ENCODE measurements at regions not wholly inside any gene's neighbourhood (a gene's known extent, or its start where the extent isn't known, plus 50 kb on each side); places are given as distances from the start of the nearest gene placed in this dataset.

DNA sequence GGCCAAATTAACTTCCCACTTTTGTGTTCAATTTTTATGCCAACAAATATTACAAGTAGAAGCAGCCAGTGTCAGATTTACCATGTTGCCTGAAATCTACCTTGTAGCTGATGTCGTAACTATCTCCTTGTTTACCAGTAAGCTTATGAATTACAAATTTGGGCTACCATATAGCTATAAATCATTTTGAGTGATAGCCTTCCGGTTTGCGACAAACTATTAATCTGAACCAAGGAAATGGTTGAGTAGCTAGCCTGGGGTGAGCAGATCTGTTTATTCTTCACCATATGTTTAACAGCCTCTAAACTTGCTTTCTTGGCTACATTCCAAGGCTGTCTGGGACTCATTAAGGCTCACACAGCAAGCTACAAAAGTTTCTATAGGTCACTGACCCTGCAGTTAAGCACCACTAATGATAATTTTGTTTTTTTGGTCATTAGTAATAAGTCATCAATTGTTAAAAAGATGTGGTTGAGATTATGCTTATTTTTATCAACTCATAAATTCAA lies 218.7 kb upstream of the SPOCK3 start:
- no peak for FAIRE-seq
- ChIA-PET CTCF (ENCODE audit: low intra/inter-chr PET ratio, low total read pairs) (no interaction called here), POLR2A (no interaction called here)
- Histone ChIP-seq H3K27me3 (ENCODE audit: control insufficient read depth in 1 of 2, insufficient read depth in 2 of 2, low read length in 2 of 2) (no peaks in the 10 kb centered on the region), H3K9me3 (ENCODE audit: low read length) (no peaks in the 10 kb centered on the region), H2AFZ (ENCODE audit: low read length) (no peak overlapping the region), H3K4me1 (ENCODE audit: insufficient read depth, low read length) (no peaks in the 10 kb centered on the region), H3K27ac (ENCODE audit: extremely low read length, insufficient read depth, low read length) (no peak overlapping the region), H3K9ac (ENCODE audit: insufficient read depth, low read depth, low read length) (no peak overlapping the region), H3K4me3 (replicated peaks in 1 of 3; ENCODE audit: insufficient read depth in 1 of 3, low read depth in 2 of 3, low read length in 3 of 3) (no peak overlapping the region), H3K36me3 (replicated peaks in 1 of 2; ENCODE audit: control insufficient read depth in 1 of 2, insufficient read depth in 2 of 2, low read length in 2 of 2) (no peaks in the 10 kb centered on the region), H3K4me2 (ENCODE audit: low read depth, low read length) (no peak overlapping the region), H4K20me1 (ENCODE audit: insufficient read depth, low read length) (no peaks in the 10 kb centered on the region), H3K79me2 (ENCODE audit: insufficient read depth, low read length) (no peaks in the 10 kb centered on the region)
- WGBS (ENCODE audit: low lambda C conversion rate) = 83% methylated on average over 3 of the region's 3 CpGs
- in situ Hi-C loops (cut with HindIII; ENCODE audit: extremely low pct_ligation_motif_present, low pct_unique_long_range_greater_than_20kb) (no loop called here), intact Hi-C loops (cut with micrococcal nuclease; ENCODE audit: unreplicated experiment) (no loop called here)
- ATAC-seq = no peak
- DNase-seq (ENCODE audit: low spot score) = no peak
- TF ChIP-seq SYNCRIP (IDR thresholded peaks at IDR 0.05; ENCODE audit: insufficient read depth, low read depth, low read length) (no peak), ZNF317 (CRISPR knock-in tag; IDR thresholded peaks at IDR 0.05) (no peak)
- no TSS peak for BruUV-seq (replicated peaks)

DNA sequence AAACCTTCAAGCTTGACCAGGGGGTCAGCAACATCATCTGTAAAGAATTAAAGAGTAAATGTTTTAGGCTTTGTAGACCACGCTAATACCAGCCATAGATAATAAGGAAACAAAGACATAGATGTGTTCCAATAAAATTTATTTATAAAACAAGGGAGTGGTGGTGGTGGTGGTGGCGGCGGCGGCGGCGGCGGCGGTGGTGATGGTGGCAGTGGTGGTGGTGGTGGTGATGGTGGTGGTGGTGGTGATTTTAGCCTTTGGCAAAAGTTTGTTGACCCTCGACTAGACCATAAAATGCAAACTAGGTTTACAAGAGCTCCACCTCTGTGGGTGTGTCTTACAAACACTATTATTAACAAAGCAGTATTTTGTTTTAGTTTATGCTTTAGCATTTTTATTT lies 222.3 kb upstream of the SPOCK3 start:
- BruUV-seq (replicated peaks) = no TSS peak
- H2AFZ ChIP-seq (ENCODE audit: low read length) = no peak overlapping the region
- in situ Hi-C loops (cut with HindIII; ENCODE audit: extremely low pct_ligation_motif_present, low pct_unique_long_range_greater_than_20kb) (no loop called here), intact Hi-C loops (cut with micrococcal nuclease; ENCODE audit: unreplicated experiment) (no loop called here)
- POLR2A ChIA-PET = no interaction called here
- H3K79me2 ChIP-seq (ENCODE audit: insufficient read depth, low read length) = no peaks in the 10 kb centered on the region
- H4K20me1 ChIP-seq (ENCODE audit: insufficient read depth, low read length) = no peaks in the 10 kb centered on the region
- no peaks in the 10 kb centered on the region for H3K27me3 ChIP-seq (ENCODE audit: control insufficient read depth in 1 of 2, insufficient read depth in 2 of 2, low read length in 2 of 2)
- no peak overlapping the region for H3K9ac ChIP-seq (ENCODE audit: insufficient read depth, low read depth, low read length)
- H3K4me1 ChIP-seq (ENCODE audit: insufficient read depth, low read length) = no peaks in the 10 kb centered on the region
- CTCF ChIA-PET (ENCODE audit: low intra/inter-chr PET ratio, low total read pairs) = no interaction called here
- H3K4me3 ChIP-seq (replicated peaks in 1 of 3; ENCODE audit: insufficient read depth in 1 of 3, low read depth in 2 of 3, low read length in 3 of 3) = no peak overlapping the region
- no peak overlapping the region for H3K4me2 ChIP-seq (ENCODE audit: low read depth, low read length)
- H3K9me3 ChIP-seq (ENCODE audit: low read length) = no peaks in the 10 kb centered on the region
- H3K27ac ChIP-seq (ENCODE audit: extremely low read length, insufficient read depth, low read length) = no peak overlapping the region
- no peak for FAIRE-seq
- H3K36me3 ChIP-seq (replicated peaks in 1 of 2; ENCODE audit: control insufficient read depth in 1 of 2, insufficient read depth in 2 of 2, low read length in 2 of 2) = no peaks in the 10 kb centered on the region
- WGBS (ENCODE audit: low lambda C conversion rate) = 35% methylated on average over 9 of the region's 9 CpGs
- ATAC-seq = no peak
- DNase-seq (ENCODE audit: low spot score) = no peak
- no peak for TF ChIP-seq GTF2F1 (IDR thresholded peaks at IDR 0.05; ENCODE audit: low read length)
- TF ChIP-seq GATAD1 (CRISPR knock-in tag; IDR thresholded peaks at IDR 0.05) = no peak
- TF ChIP-seq, protein P1, sequence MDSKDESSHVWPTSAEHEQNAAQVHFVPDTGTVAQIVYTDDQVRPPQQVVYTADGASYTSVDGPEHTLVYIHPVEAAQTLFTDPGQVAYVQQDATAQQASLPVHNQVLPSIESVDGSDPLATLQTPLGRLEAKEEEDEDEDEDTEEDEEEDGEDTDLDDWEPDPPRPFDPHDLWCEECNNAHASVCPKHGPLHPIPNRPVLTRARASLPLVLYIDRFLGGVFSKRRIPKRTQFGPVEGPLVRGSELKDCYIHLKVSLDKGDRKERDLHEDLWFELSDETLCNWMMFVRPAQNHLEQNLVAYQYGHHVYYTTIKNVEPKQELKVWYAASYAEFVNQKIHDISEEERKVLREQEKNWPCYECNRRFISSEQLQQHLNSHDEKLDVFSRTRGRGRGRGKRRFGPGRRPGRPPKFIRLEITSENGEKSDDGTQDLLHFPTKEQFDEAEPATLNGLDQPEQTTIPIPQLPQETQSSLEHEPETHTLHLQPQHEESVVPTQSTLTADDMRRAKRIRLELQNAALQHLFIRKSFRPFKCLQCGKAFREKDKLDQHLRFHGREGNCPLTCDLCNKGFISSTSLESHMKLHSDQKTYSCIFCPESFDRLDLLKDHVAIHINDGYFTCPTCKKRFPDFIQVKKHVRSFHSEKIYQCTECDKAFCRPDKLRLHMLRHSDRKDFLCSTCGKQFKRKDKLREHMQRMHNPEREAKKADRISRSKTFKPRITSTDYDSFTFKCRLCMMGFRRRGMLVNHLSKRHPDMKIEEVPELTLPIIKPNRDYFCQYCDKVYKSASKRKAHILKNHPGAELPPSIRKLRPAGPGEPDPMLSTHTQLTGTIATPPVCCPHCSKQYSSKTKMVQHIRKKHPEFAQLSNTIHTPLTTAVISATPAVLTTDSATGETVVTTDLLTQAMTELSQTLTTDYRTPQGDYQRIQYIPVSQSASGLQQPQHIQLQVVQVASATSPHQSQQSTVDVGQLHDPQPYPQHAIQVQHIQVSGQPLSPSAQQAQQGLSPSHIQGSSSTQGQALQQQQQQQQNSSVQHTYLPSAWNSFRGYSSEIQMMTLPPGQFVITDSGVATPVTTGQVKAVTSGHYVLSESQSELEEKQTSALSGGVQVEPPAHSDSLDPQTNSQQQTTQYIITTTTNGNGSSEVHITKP (CRISPR knock-in tag; IDR thresholded peaks at IDR 0.05; ENCODE audit: low read depth) = no peak
- TF ChIP-seq, protein P2, sequence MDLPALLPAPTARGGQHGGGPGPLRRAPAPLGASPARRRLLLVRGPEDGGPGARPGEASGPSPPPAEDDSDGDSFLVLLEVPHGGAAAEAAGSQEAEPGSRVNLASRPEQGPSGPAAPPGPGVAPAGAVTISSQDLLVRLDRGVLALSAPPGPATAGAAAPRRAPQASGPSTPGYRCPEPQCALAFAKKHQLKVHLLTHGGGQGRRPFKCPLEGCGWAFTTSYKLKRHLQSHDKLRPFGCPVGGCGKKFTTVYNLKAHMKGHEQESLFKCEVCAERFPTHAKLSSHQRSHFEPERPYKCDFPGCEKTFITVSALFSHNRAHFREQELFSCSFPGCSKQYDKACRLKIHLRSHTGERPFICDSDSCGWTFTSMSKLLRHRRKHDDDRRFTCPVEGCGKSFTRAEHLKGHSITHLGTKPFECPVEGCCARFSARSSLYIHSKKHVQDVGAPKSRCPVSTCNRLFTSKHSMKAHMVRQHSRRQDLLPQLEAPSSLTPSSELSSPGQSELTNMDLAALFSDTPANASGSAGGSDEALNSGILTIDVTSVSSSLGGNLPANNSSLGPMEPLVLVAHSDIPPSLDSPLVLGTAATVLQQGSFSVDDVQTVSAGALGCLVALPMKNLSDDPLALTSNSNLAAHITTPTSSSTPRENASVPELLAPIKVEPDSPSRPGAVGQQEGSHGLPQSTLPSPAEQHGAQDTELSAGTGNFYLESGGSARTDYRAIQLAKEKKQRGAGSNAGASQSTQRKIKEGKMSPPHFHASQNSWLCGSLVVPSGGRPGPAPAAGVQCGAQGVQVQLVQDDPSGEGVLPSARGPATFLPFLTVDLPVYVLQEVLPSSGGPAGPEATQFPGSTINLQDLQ (CRISPR knock-in tag; IDR thresholded peaks at IDR 0.05) = no peak
- no peak for TF ChIP-seq MLLT10 (CRISPR knock-in tag; IDR thresholded peaks at IDR 0.05)
- no peak for TF ChIP-seq ZNF75D (CRISPR knock-in tag; IDR thresholded peaks at IDR 0.05; ENCODE audit: borderline replicate concordance)
- TF ChIP-seq, protein P3, sequence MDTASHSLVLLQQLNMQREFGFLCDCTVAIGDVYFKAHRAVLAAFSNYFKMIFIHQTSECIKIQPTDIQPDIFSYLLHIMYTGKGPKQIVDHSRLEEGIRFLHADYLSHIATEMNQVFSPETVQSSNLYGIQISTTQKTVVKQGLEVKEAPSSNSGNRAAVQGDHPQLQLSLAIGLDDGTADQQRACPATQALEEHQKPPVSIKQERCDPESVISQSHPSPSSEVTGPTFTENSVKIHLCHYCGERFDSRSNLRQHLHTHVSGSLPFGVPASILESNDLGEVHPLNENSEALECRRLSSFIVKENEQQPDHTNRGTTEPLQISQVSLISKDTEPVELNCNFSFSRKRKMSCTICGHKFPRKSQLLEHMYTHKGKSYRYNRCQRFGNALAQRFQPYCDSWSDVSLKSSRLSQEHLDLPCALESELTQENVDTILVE (CRISPR knock-in tag; IDR thresholded peaks at IDR 0.05) = no peak
- TF ChIP-seq SAP130 (CRISPR knock-in tag; IDR thresholded peaks at IDR 0.05; ENCODE audit: low read depth) = no peak
- TF ChIP-seq ZNF83 (CRISPR knock-in tag; IDR thresholded peaks at IDR 0.05; ENCODE audit: borderline replicate concordance) = no peak
- TF ChIP-seq ZNF652 (CRISPR knock-in tag; IDR thresholded peaks at IDR 0.05; ENCODE audit: borderline replicate concordance, low read depth) = no peak

Data from HepG2 (cell line).